ENCODE measurements at regions not wholly inside any gene's neighbourhood (a gene's known extent, or its start where the extent isn't known, plus 50 kb on each side); places are given as distances from the start of the nearest gene placed in this dataset.

GRCh38 chr6:130693944-130694343 lies 133.3 kb upstream of the SMLR1 start:
- Histone ChIP-seq H3K79me2 (ENCODE audit: control insufficient read depth, insufficient read depth, low read length) (no peaks in the 10 kb centered on the region), H3K4me1 (ENCODE audit: control insufficient read depth in 2 of 2, insufficient read depth in 2 of 2, low read length in 2 of 2) (no peaks in the 10 kb centered on the region), H4K20me1 (ENCODE audit: control insufficient read depth, insufficient read depth, low read length, poor library complexity, severe bottlenecking) (no peaks in the 10 kb centered on the region), H3K9ac (ENCODE audit: low read length) (no peak overlapping the region), H3K4me2 (replicated peaks; ENCODE audit: low read depth, low read length, poor library complexity, severe bottlenecking) (no peak overlapping the region), H3K27me3 (replicated peaks in 1 of 4; ENCODE audit: control extremely low read depth in 1 of 4, control insufficient read depth in 3 of 4, insufficient read depth in 4 of 4, low read length in 3 of 4) (no peaks in the 10 kb centered on the region), H3K4me3 (ENCODE audit: control extremely low read depth in 1 of 5, extremely low read depth in 1 of 5, insufficient read depth in 1 of 5, low read depth in 2 of 5, low read length in 4 of 5) (no peak overlapping the region), H2AFZ (ENCODE audit: insufficient read depth, low read depth, low read length, poor library complexity, severe bottlenecking) (no peak overlapping the region), H3K36me3 (replicated peaks in 1 of 2; ENCODE audit: control extremely low read depth in 1 of 2, control insufficient read depth in 1 of 2, extremely low read depth in 1 of 2, insufficient read depth in 2 of 2, low read length in 1 of 2) (no peaks in the 10 kb centered on the region), H3K9me3 (ENCODE audit: control extremely low read depth in 1 of 3, control insufficient read depth in 2 of 3, insufficient read depth in 1 of 3, low read length in 2 of 3) (no peaks in the 10 kb centered on the region), H3K27ac (ENCODE audit: low read length in 2 of 2) (no peak overlapping the region)
- Mint-ChIP-seq H3K27ac (no peak overlapping the region), H3K4me1 (no peaks in the 10 kb centered on the region), H3K27me3 (peaks cover 4% of the 10 kb centered on the region), H3K4me3 (no peak overlapping the region), H3K9me3 (ENCODE audit: insufficient read depth) (peaks cover 2% of the 10 kb centered on the region)
- ChIA-PET POLR2A (no interaction called here), CTCF (no interaction called here)
- WGBS (ENCODE audit: insufficient coverage): no CpG with 5 or more reads among the region's 2 CpGs
- DNase-seq (no peak), ATAC-seq (ENCODE audit: low read depth) (no peak)
- TF ChIP-seq, protein P1, sequence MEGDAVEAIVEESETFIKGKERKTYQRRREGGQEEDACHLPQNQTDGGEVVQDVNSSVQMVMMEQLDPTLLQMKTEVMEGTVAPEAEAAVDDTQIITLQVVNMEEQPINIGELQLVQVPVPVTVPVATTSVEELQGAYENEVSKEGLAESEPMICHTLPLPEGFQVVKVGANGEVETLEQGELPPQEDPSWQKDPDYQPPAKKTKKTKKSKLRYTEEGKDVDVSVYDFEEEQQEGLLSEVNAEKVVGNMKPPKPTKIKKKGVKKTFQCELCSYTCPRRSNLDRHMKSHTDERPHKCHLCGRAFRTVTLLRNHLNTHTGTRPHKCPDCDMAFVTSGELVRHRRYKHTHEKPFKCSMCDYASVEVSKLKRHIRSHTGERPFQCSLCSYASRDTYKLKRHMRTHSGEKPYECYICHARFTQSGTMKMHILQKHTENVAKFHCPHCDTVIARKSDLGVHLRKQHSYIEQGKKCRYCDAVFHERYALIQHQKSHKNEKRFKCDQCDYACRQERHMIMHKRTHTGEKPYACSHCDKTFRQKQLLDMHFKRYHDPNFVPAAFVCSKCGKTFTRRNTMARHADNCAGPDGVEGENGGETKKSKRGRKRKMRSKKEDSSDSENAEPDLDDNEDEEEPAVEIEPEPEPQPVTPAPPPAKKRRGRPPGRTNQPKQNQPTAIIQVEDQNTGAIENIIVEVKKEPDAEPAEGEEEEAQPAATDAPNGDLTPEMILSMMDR (IDR thresholded peaks at IDR 0.05): no peak
- no peak for TF ChIP-seq EZH2 (IDR thresholded peaks at IDR 0.05; ENCODE audit: borderline replicate concordance, insufficient read depth, low read depth, low read length, poor library complexity, severe bottlenecking)
- intact Hi-C loops (cut with micrococcal nuclease): no loop called here

GRCh38 chr6:130694606-130695005 lies 132.6 kb upstream of the SMLR1 start:
- peaks cover 4% of the 10 kb centered on the region for H3K27me3 Mint-ChIP-seq

More at GRCh38 chr6:130694606-130695005, 132.6 kb upstream of the SMLR1 start:
- CTCF ChIA-PET: no interaction called here
- TF ChIP-seq, protein P1 (IDR thresholded peaks at IDR 0.05): no peak
- no peak for TF ChIP-seq EZH2 (IDR thresholded peaks at IDR 0.05; ENCODE audit: borderline replicate concordance, insufficient read depth, low read depth, low read length, poor library complexity, severe bottlenecking)
- DNase-seq (no peak), ATAC-seq (ENCODE audit: low read depth) (no peak)
- intact Hi-C loops (cut with micrococcal nuclease): no loop called here
- no peaks in the 10 kb centered on the region for H3K4me1 ChIP-seq (ENCODE audit: control insufficient read depth in 2 of 2, insufficient read depth in 2 of 2, low read length in 2 of 2)
- Mint-ChIP-seq H3K9me3 (ENCODE audit: insufficient read depth) (peaks cover 2% of the 10 kb centered on the region), H3K27ac (no peak overlapping the region), H3K4me1 (no peaks in the 10 kb centered on the region), H3K4me3 (no peak overlapping the region)
- WGBS (ENCODE audit: insufficient coverage): no CpG with 5 or more reads among the region's 4 CpGs
- POLR2A ChIA-PET: no interaction called here
- no peak overlapping the region for H3K4me2 ChIP-seq (replicated peaks; ENCODE audit: low read depth, low read length, poor library complexity, severe bottlenecking)
- H4K20me1 ChIP-seq (ENCODE audit: control insufficient read depth, insufficient read depth, low read length, poor library complexity, severe bottlenecking): no peaks in the 10 kb centered on the region
- no peaks in the 10 kb centered on the region for H3K36me3 ChIP-seq (replicated peaks in 1 of 2; ENCODE audit: control extremely low read depth in 1 of 2, control insufficient read depth in 1 of 2, extremely low read depth in 1 of 2, insufficient read depth in 2 of 2, low read length in 1 of 2)
- no peak overlapping the region for H3K4me3 ChIP-seq (ENCODE audit: control extremely low read depth in 1 of 5, extremely low read depth in 1 of 5, insufficient read depth in 1 of 5, low read depth in 2 of 5, low read length in 4 of 5)
- H2AFZ ChIP-seq (ENCODE audit: insufficient read depth, low read depth, low read length, poor library complexity, severe bottlenecking): no peak overlapping the region
- no peaks in the 10 kb centered on the region for H3K9me3 ChIP-seq (ENCODE audit: control extremely low read depth in 1 of 3, control insufficient read depth in 2 of 3, insufficient read depth in 1 of 3, low read length in 2 of 3)
- no peaks in the 10 kb centered on the region for H3K27me3 ChIP-seq (replicated peaks in 1 of 4; ENCODE audit: control extremely low read depth in 1 of 4, control insufficient read depth in 3 of 4, insufficient read depth in 4 of 4, low read length in 3 of 4)
- H3K9ac ChIP-seq (ENCODE audit: low read length): no peak overlapping the region
- H3K27ac ChIP-seq (ENCODE audit: low read length in 2 of 2): no peak overlapping the region
- H3K79me2 ChIP-seq (ENCODE audit: control insufficient read depth, insufficient read depth, low read length): no peaks in the 10 kb centered on the region
